ENCODE measurements at regions not wholly inside any gene's neighbourhood (a gene's known extent, or its start where the extent isn't known, plus 50 kb on each side); places are given as distances from the start of the nearest gene placed in this dataset.

DNA sequence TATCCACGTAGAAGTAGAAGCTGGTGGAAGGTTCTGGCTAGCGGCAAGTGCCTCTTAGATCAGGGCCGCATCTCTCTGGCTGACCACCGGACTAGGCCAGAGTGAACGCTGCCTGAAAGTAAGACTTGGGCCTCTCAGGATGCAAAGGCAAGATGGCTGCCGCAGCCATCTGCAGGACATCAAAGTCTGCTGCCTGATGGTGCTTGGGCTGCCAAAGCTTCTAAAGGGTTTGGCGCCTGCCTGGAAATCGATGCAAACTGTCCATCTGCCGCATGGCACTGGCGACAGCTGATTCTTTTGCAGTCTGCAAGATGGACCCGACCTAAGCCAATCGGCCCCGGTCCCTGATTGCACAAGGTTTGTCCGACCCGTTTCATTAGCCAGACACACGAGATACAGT is 196.7 kb upstream of the TBC1D5 start:
- Histone ChIP-seq H3K27me3 (no peaks in the 10 kb centered on the region), H3K36me3 (no peaks in the 10 kb centered on the region), H3K4me3 (ENCODE audit: low read depth, low read length) (no peak overlapping the region), H3K4me1 (peaks cover 5% of the 10 kb centered on the region), H3K9me3 (no peaks in the 10 kb centered on the region)
- no peak for DNase-seq
- TF ChIP-seq, protein P1, sequence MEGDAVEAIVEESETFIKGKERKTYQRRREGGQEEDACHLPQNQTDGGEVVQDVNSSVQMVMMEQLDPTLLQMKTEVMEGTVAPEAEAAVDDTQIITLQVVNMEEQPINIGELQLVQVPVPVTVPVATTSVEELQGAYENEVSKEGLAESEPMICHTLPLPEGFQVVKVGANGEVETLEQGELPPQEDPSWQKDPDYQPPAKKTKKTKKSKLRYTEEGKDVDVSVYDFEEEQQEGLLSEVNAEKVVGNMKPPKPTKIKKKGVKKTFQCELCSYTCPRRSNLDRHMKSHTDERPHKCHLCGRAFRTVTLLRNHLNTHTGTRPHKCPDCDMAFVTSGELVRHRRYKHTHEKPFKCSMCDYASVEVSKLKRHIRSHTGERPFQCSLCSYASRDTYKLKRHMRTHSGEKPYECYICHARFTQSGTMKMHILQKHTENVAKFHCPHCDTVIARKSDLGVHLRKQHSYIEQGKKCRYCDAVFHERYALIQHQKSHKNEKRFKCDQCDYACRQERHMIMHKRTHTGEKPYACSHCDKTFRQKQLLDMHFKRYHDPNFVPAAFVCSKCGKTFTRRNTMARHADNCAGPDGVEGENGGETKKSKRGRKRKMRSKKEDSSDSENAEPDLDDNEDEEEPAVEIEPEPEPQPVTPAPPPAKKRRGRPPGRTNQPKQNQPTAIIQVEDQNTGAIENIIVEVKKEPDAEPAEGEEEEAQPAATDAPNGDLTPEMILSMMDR (IDR thresholded peaks at IDR 0.05; ENCODE audit: low read depth, low read length), result no peak

DNA sequence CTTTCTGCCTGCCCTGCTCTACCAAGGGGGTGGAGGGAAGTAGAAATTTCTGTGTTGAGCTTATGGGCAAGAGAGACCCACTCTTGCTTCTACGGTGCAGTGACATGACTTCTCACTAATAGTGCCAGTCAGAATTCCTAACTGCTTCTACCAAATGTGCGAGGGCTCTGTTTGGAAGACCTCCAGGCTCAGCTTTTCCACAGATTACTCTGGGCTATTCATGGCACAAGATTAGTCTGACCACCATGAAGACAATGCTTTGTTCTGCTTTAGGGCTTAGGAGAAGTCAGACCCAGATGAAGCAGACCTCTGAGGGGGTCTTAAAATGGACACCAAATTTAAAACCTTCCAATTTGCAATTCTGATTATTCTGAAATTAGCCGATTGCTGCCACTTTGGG is 195.9 kb upstream of the TBC1D5 start:
- TF ChIP-seq, protein P1 (IDR thresholded peaks at IDR 0.05; ENCODE audit: low read depth, low read length), result no peak
- Histone ChIP-seq H3K36me3 (no peaks in the 10 kb centered on the region), H3K27me3 (no peaks in the 10 kb centered on the region), H3K9me3 (no peaks in the 10 kb centered on the region), H3K4me1 (peaks cover 5% of the 10 kb centered on the region), H3K4me3 (ENCODE audit: low read depth, low read length) (no peak overlapping the region)
- no peak for DNase-seq

DNA sequence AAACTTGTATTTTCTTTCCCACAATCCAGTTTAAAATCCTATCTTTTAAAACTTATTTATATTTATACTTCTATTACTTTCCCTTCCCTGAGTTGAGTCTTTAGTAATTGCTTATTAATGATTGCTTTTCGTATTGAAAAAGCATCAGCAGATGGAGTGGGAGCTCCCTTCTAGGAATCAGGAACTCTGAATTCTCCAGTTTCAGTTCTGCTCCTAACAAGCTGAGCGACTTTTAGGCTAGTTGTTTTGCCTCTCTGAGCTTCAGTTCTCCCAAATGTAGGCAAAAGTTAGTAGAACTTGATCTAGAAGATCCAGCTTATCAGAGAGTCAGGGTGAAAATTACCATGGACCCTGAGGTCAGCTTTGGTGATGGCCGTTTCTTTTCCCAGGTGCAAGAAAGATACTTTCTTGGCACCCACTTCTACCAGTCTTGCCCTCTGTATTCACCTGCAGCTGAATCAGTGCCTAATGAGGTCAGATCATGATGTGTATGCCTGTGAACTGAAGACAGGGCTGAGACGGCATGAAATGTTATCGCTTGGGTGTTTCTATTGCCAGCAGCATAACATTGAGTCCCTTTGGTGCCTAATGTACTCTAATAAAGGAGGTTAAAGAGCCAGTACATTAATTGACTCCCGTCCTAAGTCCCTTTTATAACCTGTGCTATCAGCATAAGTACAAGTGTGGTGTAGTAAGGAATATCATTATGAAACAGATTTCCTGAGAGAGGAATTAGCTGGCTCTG is 194.5 kb upstream of the TBC1D5 start:
- TF ChIP-seq, protein P1 (IDR thresholded peaks at IDR 0.05; ENCODE audit: low read depth, low read length), result no peak
- H3K27me3 ChIP-seq, result no peaks in the 10 kb centered on the region
- no peak overlapping the region for H3K4me3 ChIP-seq (ENCODE audit: low read depth, low read length)
- no peaks in the 10 kb centered on the region for H3K9me3 ChIP-seq
- H3K36me3 ChIP-seq, result no peaks in the 10 kb centered on the region
- no peak for DNase-seq
- H3K4me1 ChIP-seq, result peaks cover 5% of the 10 kb centered on the region

DNA sequence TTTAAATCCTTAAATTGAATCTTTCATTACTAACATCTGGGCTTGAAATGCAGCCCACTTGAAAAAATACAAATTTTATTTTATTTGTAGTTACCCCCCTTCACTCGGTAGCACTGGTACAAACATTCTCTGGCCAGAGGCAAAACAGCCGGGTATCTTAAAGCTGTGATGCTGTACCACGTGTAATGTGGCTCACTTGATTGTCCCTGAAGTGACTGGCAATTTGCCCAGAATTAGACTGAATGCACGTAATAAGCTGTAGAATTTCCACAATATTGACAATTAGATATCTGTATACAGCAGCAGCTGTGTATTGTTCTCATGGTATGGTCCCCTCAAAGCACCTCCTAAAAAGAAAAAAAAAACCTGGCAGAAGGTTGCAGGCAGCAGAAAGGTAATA is 192.8 kb upstream of the TBC1D5 start:
- TF ChIP-seq, protein P1 (IDR thresholded peaks at IDR 0.05; ENCODE audit: low read depth, low read length), result no peak
- Histone ChIP-seq H3K9me3 (no peaks in the 10 kb centered on the region), H3K36me3 (no peaks in the 10 kb centered on the region), H3K27me3 (no peaks in the 10 kb centered on the region), H3K4me1 (peaks cover 5% of the 10 kb centered on the region), H3K4me3 (ENCODE audit: low read depth, low read length) (no peak overlapping the region)
- peak; percentile 57 for DNase-seq

DNA sequence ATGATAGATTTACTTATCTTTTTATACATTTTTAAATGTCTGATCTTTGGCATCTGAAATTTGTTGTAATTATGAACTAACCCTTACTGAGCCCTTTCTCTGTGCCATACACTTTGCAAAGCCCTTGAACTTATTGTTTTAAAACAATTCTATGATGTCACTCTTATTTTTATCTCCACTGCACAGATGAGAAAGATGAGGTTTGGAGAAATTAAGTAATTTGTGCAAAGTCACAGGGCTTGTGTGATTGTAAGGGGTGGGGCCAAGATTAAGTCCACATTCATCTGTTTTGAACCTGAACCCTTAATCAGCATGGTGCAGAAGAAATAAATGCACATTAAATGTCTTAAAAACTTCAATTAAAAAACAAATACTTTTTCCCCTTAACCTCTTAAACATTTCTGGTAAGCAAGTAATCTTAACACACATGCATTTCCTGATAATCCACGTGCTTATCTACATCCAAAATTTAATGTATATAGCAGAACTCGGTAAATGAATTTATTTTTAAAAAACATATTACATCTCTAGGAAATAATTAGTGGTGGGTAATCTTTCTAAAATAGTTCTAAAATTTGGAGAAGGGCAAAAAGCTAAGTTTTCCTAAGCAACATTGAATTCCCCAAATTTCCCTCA is 189.8 kb upstream of the TBC1D5 start:
- no peaks in the 10 kb centered on the region for H3K36me3 ChIP-seq
- H3K4me1 ChIP-seq, result peaks cover 5% of the 10 kb centered on the region
- H3K4me3 ChIP-seq (ENCODE audit: low read depth, low read length), result no peak overlapping the region
- no peaks in the 10 kb centered on the region for H3K27me3 ChIP-seq
- DNase-seq, result no peak
- TF ChIP-seq, protein P1 (IDR thresholded peaks at IDR 0.05; ENCODE audit: low read depth, low read length), result no peak
- no peaks in the 10 kb centered on the region for H3K9me3 ChIP-seq

DNA sequence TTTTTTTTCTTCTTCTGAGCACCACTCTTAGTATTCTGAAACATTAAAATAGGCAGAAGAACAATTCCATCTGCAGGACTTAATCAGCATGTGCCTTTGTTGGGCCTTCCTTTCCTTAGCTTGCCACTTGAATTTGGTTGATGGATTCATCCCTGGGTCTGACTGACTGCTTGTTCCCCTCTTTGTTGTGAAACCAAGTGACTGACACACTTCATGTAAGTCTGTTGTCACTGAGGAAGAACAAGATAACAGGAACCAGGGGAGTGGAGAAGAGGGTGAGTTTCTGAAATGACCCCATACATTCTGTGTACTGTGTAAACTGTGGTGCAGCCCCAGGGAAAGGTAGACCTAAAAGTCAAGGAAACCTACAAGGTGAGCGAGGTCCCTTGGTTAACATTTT is 188.7 kb upstream of the TBC1D5 start:
- no peaks in the 10 kb centered on the region for H3K9me3 ChIP-seq
- no peaks in the 10 kb centered on the region for H3K36me3 ChIP-seq
- TF ChIP-seq, protein P1 (IDR thresholded peaks at IDR 0.05; ENCODE audit: low read depth, low read length), result no peak
- no peak overlapping the region for H3K4me3 ChIP-seq (ENCODE audit: low read depth, low read length)
- DNase-seq, result no peak
- H3K4me1 ChIP-seq, result peaks cover 5% of the 10 kb centered on the region
- H3K27me3 ChIP-seq, result no peaks in the 10 kb centered on the region
